PC-3 (cell line): ENCODE measurements at regions not wholly inside any gene's neighbourhood (a gene's known extent, or its start where the extent isn't known, plus 50 kb on each side); places are given as distances from the start of the nearest gene placed in this dataset.

ENCODE experiments used
- ATAC-seq: fragments of 200-7000 bp; cut with Tn5 transposase; 2 replicates; pipeline ENCODE4 v1.9.1; 2020; ENCODE audit warnings: mild to moderate bottlenecking, moderate library complexity
- BruUV-seq: library from RNA; stranded (reverse); fragments of 400-500 nt; replicated peaks from 2 replicates; lab custom pipeline; 2021; lab: Mats Ljungman, UMichigan
- CTCF ChIA-PET: fragments of 300-600 bp; sonication (Branson Sonifier 250); formaldehyde crosslinking; loops from one replicate; lab custom pipeline; 2022; ENCODE audit warnings: antibody characterized with exemption; lab: Charles Lee
- POLR2A ChIA-PET: fragments of 300-600 bp; sonication (Branson Sonifier 250); formaldehyde crosslinking; loops from one replicate; lab custom pipeline; 2022; ENCODE audit warnings: antibody characterized with exemption; ENCODE audit not compliant: unreplicated experiment; lab: Charles Lee
- DNase-seq: peaks from one replicate; pipeline ENCODE4 v3.0.0-alpha.2; 2015
- H2AFZ ChIP-seq: fragments of 300-600 bp; sonication (generic); 2 replicates; pipeline ENCODE4 v1.6.0; 2016; ENCODE audit warnings: antibody characterized with exemption, low read length
- H3F3A ChIP-seq: fragments of 300-600 bp; sonication (generic); one replicate; pipeline ENCODE4 v1.6.0; 2017; ENCODE audit warnings: antibody characterized with exemption, low read length, control low read depth, mild to moderate bottlenecking; ENCODE audit not compliant: unreplicated experiment
- H3K27ac ChIP-seq: fragments of 300-600 bp; sonication (generic); 2 replicates; pipeline ENCODE4 v1.5.1; 2016; ENCODE audit warnings: mild to moderate bottlenecking, low read length
- H3K27me3 ChIP-seq: fragments of 300-600 bp; sonication (generic); 2 replicates; pipeline ENCODE4 v1.6.1; 2016; ENCODE audit warnings: low read length, mixed read lengths
- H3K36me3 ChIP-seq: fragments of 300-600 bp; sonication (generic); 2 replicates; pipeline ENCODE4 v1.6.1; 2016; ENCODE audit warnings: low read depth, mixed run types, low read length, mixed read lengths
- H3K4me1 ChIP-seq: fragments of 300-600 bp; sonication (generic); 2 replicates; pipeline ENCODE4 v1.5.1; 2016; ENCODE audit warnings: low read length; ENCODE audit not compliant: insufficient read depth
- H3K4me2 ChIP-seq: fragments of 300-600 bp; sonication (generic); 2 replicates; pipeline ENCODE4 v1.6.0; 2016; ENCODE audit warnings: low read length
- H3K4me3 ChIP-seq: fragments of 300-600 bp; sonication (generic); 2 replicates; pipeline ENCODE4 v1.5.1; 2016; ENCODE audit warnings: mild to moderate bottlenecking, low read length, mixed read lengths
- H3K79me2 ChIP-seq: fragments of 300-600 bp; sonication (generic); 2 replicates; pipeline ENCODE4 v1.6.1; 2017; ENCODE audit warnings: low read length, mixed read lengths
- H3K9ac ChIP-seq: fragments of 300-600 bp; sonication (generic); 2 replicates; pipeline ENCODE4 v1.6.0; 2016; ENCODE audit warnings: mild to moderate bottlenecking, low read length
- H3K9me2 ChIP-seq: fragments of 300-600 bp; sonication (generic); replicated peaks from 2 replicates; pipeline ENCODE4 v1.6.1; 2016; ENCODE audit warnings: mixed run types, low read length, mixed read lengths
- H3K9me3 ChIP-seq: fragments of 300-600 bp; sonication (generic); 2 replicates; pipeline ENCODE4 v1.6.1; 2016; ENCODE audit warnings: low read length, mixed read lengths
- H4K20me1 ChIP-seq: fragments of 300-600 bp; sonication (generic); 2 replicates; pipeline ENCODE4 v1.6.1; 2016; ENCODE audit warnings: low read length, mixed read lengths
- CTCF ChIP-seq: fragments of 300-600 bp; sonication (generic); conservative IDR thresholded peaks from 2 replicates; pipeline ENCODE4 v1.5.1; 2017; ENCODE audit warnings: antibody characterized with exemption, low read depth, mild to moderate bottlenecking, low read length
- EZH2 ChIP-seq: fragments of 300-600 bp; sonication (generic); IDR thresholded peaks from one replicate; pipeline ENCODE4 v1.6.1; 2017; ENCODE audit warnings: antibody characterized with exemption, mild to moderate bottlenecking, low read length; ENCODE audit not compliant: unreplicated experiment
- EZH2phosphoT487 ChIP-seq: fragments of 300-600 bp; sonication (generic); IDR thresholded peaks from 2 replicates; pipeline ENCODE4 v1.6.1; 2018; ENCODE audit warnings: mild to moderate bottlenecking, antibody characterized with exemption, low read length, borderline replicate concordance
- intact Hi-C: fragments of 100-400 bp; cut with micrococcal nuclease; formaldehyde crosslinking; loops from 2 replicates; pipeline ENCODE4 v1.9.0; 2023

- H3K27ac ChIP-seq: no peak overlapping the region
- H3K79me2 ChIP-seq: no peaks in the 10 kb centered on the region
- no peak overlapping the region for H3K4me2 ChIP-seq
- H3K9ac ChIP-seq: no peak overlapping the region
- no peaks in the 10 kb centered on the region for H4K20me1 ChIP-seq
- H3K9me3 ChIP-seq: no peaks in the 10 kb centered on the region
- no peaks in the 10 kb centered on the region for H3K9me2 ChIP-seq
- POLR2A ChIA-PET: no interaction called here
- DNase-seq (no peak), ATAC-seq (no peak)
- no TSS peak for BruUV-seq
- no peaks in the 10 kb centered on the region for H3K36me3 ChIP-seq
- peaks cover 17% of the 10 kb centered on the region for H3K4me1 ChIP-seq
- no peaks in the 10 kb centered on the region for H3F3A ChIP-seq
- intact Hi-C loops: no loop called here
- H3K4me3 ChIP-seq: no peak overlapping the region
- CTCF ChIA-PET: no interaction called here
- TF ChIP-seq CTCF (no peak), EZH2phosphoT487 (no peak), EZH2 (no peak)
- no peaks in the 10 kb centered on the region for H3K27me3 ChIP-seq
- H2AFZ ChIP-seq: no peak overlapping the region
Observed at GRCh38 chr2:18440141-18440661, 120.3 kb downstream of the RDH14 start.

GRCh38 chr2:18439716-18440115 lies 120.7 kb downstream of the RDH14 start:
- TF ChIP-seq EZH2phosphoT487 (no peak), CTCF (no peak), EZH2 (no peak)
- H3K36me3 ChIP-seq: no peaks in the 10 kb centered on the region
- no peaks in the 10 kb centered on the region for H4K20me1 ChIP-seq
- no peaks in the 10 kb centered on the region for H3K9me2 ChIP-seq
- no peaks in the 10 kb centered on the region for H3K79me2 ChIP-seq
- H3F3A ChIP-seq: no peaks in the 10 kb centered on the region
- no peaks in the 10 kb centered on the region for H3K27me3 ChIP-seq
- H3K4me3 ChIP-seq: no peak overlapping the region
- DNase-seq (no peak), ATAC-seq (no peak)
- H3K4me1 ChIP-seq: peaks cover 17% of the 10 kb centered on the region
- intact Hi-C loops: loop anchor here (5.0 kb wide), 1 partner anchor 553 kb away; no protein-coding TSS in a partner anchor
- H3K9me3 ChIP-seq: no peaks in the 10 kb centered on the region
- no peak overlapping the region for H3K27ac ChIP-seq
- ChIA-PET CTCF (no interaction called here), POLR2A (no interaction called here)
- H3K9ac ChIP-seq: no peak overlapping the region
- BruUV-seq: no TSS peak
- no peak overlapping the region for H3K4me2 ChIP-seq
- no peak overlapping the region for H2AFZ ChIP-seq

GRCh38 chr2:18437909-18438308 lies 122.5 kb downstream of the RDH14 start:
- no peak for DNase-seq
- H3K9me2 ChIP-seq: no peaks in the 10 kb centered on the region
- H3F3A ChIP-seq: no peaks in the 10 kb centered on the region
- no peak overlapping the region for H3K4me2 ChIP-seq
- H3K36me3 ChIP-seq: no peaks in the 10 kb centered on the region
- H4K20me1 ChIP-seq: no peaks in the 10 kb centered on the region
- intact Hi-C loops: loop anchor here (5.0 kb wide), 1 partner anchor 554 kb away; no protein-coding TSS in a partner anchor
- H3K4me3 ChIP-seq: no peak overlapping the region
- no peaks in the 10 kb centered on the region for H3K79me2 ChIP-seq
- H2AFZ ChIP-seq: no peak overlapping the region
- CTCF ChIA-PET: no interaction called here
- no TSS peak for BruUV-seq
- peaks cover 17% of the 10 kb centered on the region for H3K4me1 ChIP-seq
- no peaks in the 10 kb centered on the region for H3K27me3 ChIP-seq
- ATAC-seq: no peak
- TF ChIP-seq EZH2 (no peak), CTCF (no peak), EZH2phosphoT487 (no peak)
- H3K9me3 ChIP-seq: no peaks in the 10 kb centered on the region
- POLR2A ChIA-PET: no interaction called here
- no peak overlapping the region for H3K9ac ChIP-seq
- no peak overlapping the region for H3K27ac ChIP-seq
